ENCODE measurements at regions not wholly inside any gene's neighbourhood (a gene's known extent, or its start where the extent isn't known, plus 50 kb on each side); places are given as distances from the start of the nearest gene placed in this dataset.

GRCh38 chr5:26610577-26610976 is 427.8 kb downstream of the CDH9 start:
- Histone ChIP-seq H3K56ac (ENCODE audit: insufficient read length, low read depth, low read length) (no peak overlapping the region), H4K91ac (ENCODE audit: insufficient read length, low read depth, low read length) (no peak overlapping the region), H3K27me3 (ENCODE audit: insufficient read depth, low read length) (no peaks in the 10 kb centered on the region), H3K79me2 (ENCODE audit: insufficient read depth, low read length) (no peaks in the 10 kb centered on the region), H3K4ac (ENCODE audit: low read depth, low read length) (no peak overlapping the region), H3K27ac (ENCODE audit: insufficient read length, low read depth, low read length) (no peak overlapping the region), H3K4me2 (ENCODE audit: insufficient read depth, insufficient read length, low read length) (no peak overlapping the region), H3K9ac (ENCODE audit: extremely low read depth, insufficient read length, low read length) (no peak overlapping the region), H3T11ph (ENCODE audit: low read length) (no peak overlapping the region), H3K79me1 (ENCODE audit: insufficient read depth, low read depth, low read length, poor library complexity, severe bottlenecking) (no peaks in the 10 kb centered on the region), H2BK12ac (ENCODE audit: insufficient read length, low read depth, low read length) (no peak overlapping the region), H4K8ac (replicated peaks; ENCODE audit: insufficient read length, low read depth, low read length) (no peak overlapping the region), H2BK120ac (ENCODE audit: low read depth, low read length, poor library complexity, severe bottlenecking) (no peak overlapping the region), H2AFZ (ENCODE audit: low read length) (no peak overlapping the region), H2BK5ac (ENCODE audit: insufficient read length, low read length) (no peak overlapping the region), H3K23me2 (ENCODE audit: insufficient read length, low read depth, low read length, poor library complexity, severe bottlenecking) (no peaks in the 10 kb centered on the region), H3K14ac (ENCODE audit: insufficient read depth, low read length) (no peak overlapping the region), H3K4me1 (ENCODE audit: insufficient read depth, low read length) (no peaks in the 10 kb centered on the region), H2AK5ac (ENCODE audit: insufficient read length, low read length) (no peak overlapping the region), H3K23ac (ENCODE audit: insufficient read length, low read depth, low read length) (no peak overlapping the region), H4K5ac (ENCODE audit: insufficient read length, low read depth, low read length) (no peak overlapping the region), H3K9me3 (ENCODE audit: control insufficient read depth, low read depth, low read length) (no peaks in the 10 kb centered on the region), H2BK15ac (ENCODE audit: low read depth, low read length) (no peak overlapping the region), H3K18ac (ENCODE audit: insufficient read length, low read depth, low read length) (no peak overlapping the region), H2BK20ac (ENCODE audit: low read depth, low read length, poor library complexity, severe bottlenecking) (no peak overlapping the region), H4K20me1 (ENCODE audit: control insufficient read depth, insufficient read depth, insufficient read length) (no peaks in the 10 kb centered on the region)
- no peaks in the 10 kb centered on the region for H3K27me3 Mint-ChIP-seq (ENCODE audit: low read depth)
- H3K36me3 Mint-ChIP-seq (ENCODE audit: insufficient read depth in 1 of 3, low read depth in 3 of 3), result peaks cover 0 to 4% (median 0%) of the 10 kb centered on the region in 3 experiments; a peak in 1 of 7 replicates
- peaks cover 2 to 4% of the 10 kb centered on the region in 2 experiments; a peak in 4 of 5 replicates for H3K9me3 Mint-ChIP-seq
- H3K27ac Mint-ChIP-seq, result no peak overlapping the region
- no peak overlapping the region for H3K4me3 Mint-ChIP-seq
- TF ChIP-seq CTCF (conservative IDR thresholded peaks at IDR 0.05), result no peak
- no peak for DNase-seq
- WGBS (ENCODE audit: extremely low coverage, insufficient read length, low lambda C conversion rate), result no CpG with 5 or more reads among the region's 1 CpG
- no peaks in the 10 kb centered on the region for H3K4me1 Mint-ChIP-seq
